Right atrium auricular region (tissue), 2 donors: ENCODE measurements at regions not wholly inside any gene's neighbourhood (a gene's known extent, or its start where the extent isn't known, plus 50 kb on each side); places are given as distances from the start of the nearest gene placed in this dataset.
"Not testable (repeated sequence)": the region's sequence is repeated elsewhere in the genome, so short reads cannot be mapped to it uniquely, and the experiment has no call there.

Source experiments
- DNase-seq: peaks from one replicate; pipeline ENCODE4 v3.0.0-alpha.2; 2019; ENCODE audit warnings: low spot score
- H3K27ac ChIP-seq, 2 donors: fragments of 200-600 bp; sonication (generic); 1 replicate in 1 of 2; 2 replicates in 1 of 2; pipeline ENCODE4 v1.5.1; 2016 to 2019
- H3K27me3 ChIP-seq, 2 donors: fragments of 200-600 bp; sonication (generic); one replicate each; pipeline versions ENCODE4 v1.5.1 to v1.6.0; 2017 to 2019
- H3K36me3 ChIP-seq: fragments of 200-600 bp; sonication (generic); one replicate; pipeline ENCODE4 v1.5.1; 2016
- H3K4me1 ChIP-seq, 2 donors: fragments of 200-600 bp; sonication (generic); one replicate each; pipeline versions ENCODE4 v1.5.1 to v1.6.0; 2017 to 2019
- H3K4me3 ChIP-seq, 2 donors: fragments of 200-600 bp; sonication (generic); 1 replicate in 1 of 2; 2 replicates in 1 of 2; pipeline ENCODE4 v1.5.1; 2017 to 2019; ENCODE audit warnings: mild to moderate bottlenecking in 1 of 2, moderate library complexity in 1 of 2
- H3K9me3 ChIP-seq, 2 donors: fragments of 200-600 bp; sonication (generic); one replicate each; pipeline ENCODE4 v1.5.1; 2019
- CTCF ChIP-seq, 2 donors: fragments of 200-600 bp; sonication (generic); IDR thresholded peaks; one replicate each; pipeline ENCODE4 v1.5.1; 2019; ENCODE audit warnings: antibody characterized with exemption in 2 of 2

- H3K9me3 ChIP-seq, H3K27me3 ChIP-seq, H3K27ac ChIP-seq, DNase-seq, H3K4me3 ChIP-seq, H3K36me3 ChIP-seq, H3K4me1 ChIP-seq: not testable (repeated sequence)
These were observed 824.7 kb downstream of the LRRTM4 start for GRCh38 chr2:76697439-76697838.

- no peaks in the 10 kb centered on the region for H3K27me3 ChIP-seq
These were observed 829.3 kb downstream of the LRRTM4 start for GRCh38 chr2:76692908-76693307.

GRCh38 chr2:76688732-76689131 is 833.4 kb downstream of the LRRTM4 start:
- no peak for TF ChIP-seq CTCF (IDR thresholded peaks at IDR 0.05)
- H3K27ac ChIP-seq, result no peak overlapping the region
- H3K4me3 ChIP-seq, result no peak overlapping the region
- H3K36me3 ChIP-seq, result no peaks in the 10 kb centered on the region
- H3K9me3 ChIP-seq, result no peaks in the 10 kb centered on the region
- H3K4me1 ChIP-seq, result no peaks in the 10 kb centered on the region
- no peaks in the 10 kb centered on the region for H3K27me3 ChIP-seq
- no peak for DNase-seq

More at GRCh38 chr2:76692908-76693307, 829.3 kb downstream of the LRRTM4 start:
- no peak for DNase-seq
- Histone ChIP-seq H3K4me3 (no peak overlapping the region), H3K9me3 (no peaks in the 10 kb centered on the region), H3K27ac (no peak overlapping the region), H3K4me1 (no peaks in the 10 kb centered on the region), H3K36me3 (no peaks in the 10 kb centered on the region)
- TF ChIP-seq CTCF (IDR thresholded peaks at IDR 0.05), result no peak

- no peaks in the 10 kb centered on the region for H3K36me3 ChIP-seq
- no peak overlapping the region for H3K4me3 ChIP-seq
- no peak for TF ChIP-seq CTCF (IDR thresholded peaks at IDR 0.05)
- no peak for DNase-seq
- H3K9me3 ChIP-seq, result no peaks in the 10 kb centered on the region
- no peaks in the 10 kb centered on the region for H3K27me3 ChIP-seq
- H3K4me1 ChIP-seq, result no peaks in the 10 kb centered on the region
- H3K27ac ChIP-seq, result no peak overlapping the region
These were observed 834.3 kb downstream of the LRRTM4 start for GRCh38 chr2:76687923-76688322.

GRCh38 chr2:76684756-76685155 is 837.4 kb downstream of the LRRTM4 start:
- Histone ChIP-seq H3K36me3 (no peaks in the 10 kb centered on the region), H3K27me3 (no peaks in the 10 kb centered on the region), H3K4me1 (no peaks in the 10 kb centered on the region), H3K4me3 (no peak overlapping the region), H3K27ac (no peak overlapping the region), H3K9me3 (no peaks in the 10 kb centered on the region)
- no peak for DNase-seq
- no peak for TF ChIP-seq CTCF (IDR thresholded peaks at IDR 0.05)

GRCh38 chr2:76679025-76679396 is 843.2 kb downstream of the LRRTM4 start:
- no peak for DNase-seq
- H3K36me3 ChIP-seq, result no peaks in the 10 kb centered on the region
- H3K9me3 ChIP-seq, result no peaks in the 10 kb centered on the region
- no peak overlapping the region for H3K4me3 ChIP-seq
- H3K27me3 ChIP-seq, result no peaks in the 10 kb centered on the region
- no peak for TF ChIP-seq CTCF (IDR thresholded peaks at IDR 0.05)
- no peak overlapping the region for H3K27ac ChIP-seq
- no peaks in the 10 kb centered on the region for H3K4me1 ChIP-seq
